ENCODE measurements at regions not wholly inside any gene's neighbourhood (a gene's known extent, or its start where the extent isn't known, plus 50 kb on each side); places are given as distances from the start of the nearest gene placed in this dataset.

- no peaks in the 10 kb centered on the region for H3K4me1 Mint-ChIP-seq
- Histone ChIP-seq H3K27me3 (replicated peaks in 1 of 2; ENCODE audit: control insufficient read depth in 2 of 2, extremely low read depth in 1 of 2, insufficient read depth in 2 of 2, low read length in 1 of 2) (no peaks in the 10 kb centered on the region), H3K9me3 (no peaks in the 10 kb centered on the region), H3K4me1 (ENCODE audit: control insufficient read depth in 1 of 2, extremely low read depth in 1 of 2, insufficient read depth in 2 of 2, low read length in 2 of 2) (no peaks in the 10 kb centered on the region), H3K27ac (ENCODE audit: low read length) (no peak overlapping the region), H3K4me3 (ENCODE audit: control insufficient read depth in 1 of 2, extremely low read depth in 1 of 2, low read length in 1 of 2) (no peak overlapping the region), H3K36me3 (ENCODE audit: control insufficient read depth in 2 of 2, extremely low read depth in 1 of 2, insufficient read depth in 1 of 2, low read length in 1 of 2) (no peaks in the 10 kb centered on the region)
- no peaks in the 10 kb centered on the region for H3K27me3 Mint-ChIP-seq
- no peak overlapping the region for H3K4me3 Mint-ChIP-seq
- POLR2A ChIA-PET, result no interaction called here
- no peak overlapping the region for H3K27ac Mint-ChIP-seq
- no peak for ATAC-seq (replicated peaks in 1 of 4)
- H3K36me3 Mint-ChIP-seq, result no peaks in the 10 kb centered on the region
- DNase-seq, result no peak
- CTCF ChIA-PET, result interaction anchor here in 1 of 2 donors (0.7 kb wide), 1 partner anchor 17 kb away, joined by 3 read pairs; no protein-coding TSS in a partner anchor
- H3K9me3 Mint-ChIP-seq, result no peaks in the 10 kb centered on the region
Measured at GRCh38 chr6:141437685-141438084, 695.0 kb upstream of the GJE1 start.

GRCh38 chr6:141437011-141437410 is 695.7 kb upstream of the GJE1 start:
- Histone ChIP-seq H3K9me3 (no peaks in the 10 kb centered on the region), H3K27me3 (replicated peaks in 1 of 2; ENCODE audit: control insufficient read depth in 2 of 2, extremely low read depth in 1 of 2, insufficient read depth in 2 of 2, low read length in 1 of 2) (no peaks in the 10 kb centered on the region), H3K27ac (ENCODE audit: low read length) (no peak overlapping the region), H3K4me1 (ENCODE audit: control insufficient read depth in 1 of 2, extremely low read depth in 1 of 2, insufficient read depth in 2 of 2, low read length in 2 of 2) (no peaks in the 10 kb centered on the region), H3K4me3 (ENCODE audit: control insufficient read depth in 1 of 2, extremely low read depth in 1 of 2, low read length in 1 of 2) (no peak overlapping the region), H3K36me3 (ENCODE audit: control insufficient read depth in 2 of 2, extremely low read depth in 1 of 2, insufficient read depth in 1 of 2, low read length in 1 of 2) (no peaks in the 10 kb centered on the region)
- no peaks in the 10 kb centered on the region for H3K4me1 Mint-ChIP-seq
- no peaks in the 10 kb centered on the region for H3K27me3 Mint-ChIP-seq
- H3K4me3 Mint-ChIP-seq, result no peak overlapping the region
- POLR2A ChIA-PET, result no interaction called here
- no peaks in the 10 kb centered on the region for H3K9me3 Mint-ChIP-seq
- DNase-seq (no peak), ATAC-seq (replicated peaks in 1 of 4) (no peak)
- no CpG with 5 or more reads among the region's 3 CpGs for WGBS (ENCODE audit: insufficient coverage)
- CTCF ChIA-PET, result no interaction called here
- H3K36me3 Mint-ChIP-seq, result no peaks in the 10 kb centered on the region
- no peak overlapping the region for H3K27ac Mint-ChIP-seq

DNA sequence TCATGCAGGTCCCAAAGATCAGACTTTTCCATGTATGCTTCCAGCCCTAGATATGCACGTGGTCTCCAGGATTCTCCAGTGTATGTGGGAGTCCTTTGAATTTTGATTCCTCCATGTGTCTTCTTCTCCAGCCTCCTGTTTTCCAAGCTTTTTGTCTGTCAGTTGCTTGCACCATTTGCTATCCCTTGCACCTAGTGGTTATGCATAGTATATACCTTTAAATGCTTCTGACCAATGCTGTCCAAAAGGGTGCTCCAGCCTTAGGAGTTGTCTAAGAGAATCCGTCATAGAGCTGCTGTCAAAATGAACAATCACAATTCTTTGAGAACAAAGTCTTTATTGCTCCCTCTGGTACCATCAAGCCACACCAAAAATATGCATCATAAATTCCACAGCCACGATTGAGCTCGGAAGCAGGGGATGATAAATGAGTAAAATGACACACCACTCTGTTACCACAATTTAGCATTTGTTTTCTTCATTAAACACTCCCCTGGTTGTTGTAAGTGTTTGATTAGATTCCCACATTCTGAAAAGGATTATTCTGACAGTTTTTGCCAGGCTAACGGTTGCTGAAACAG is 706.2 kb upstream of the GJE1 start:
- POLR2A ChIA-PET, result no interaction called here
- Histone ChIP-seq H3K27me3 (replicated peaks in 1 of 2; ENCODE audit: control insufficient read depth in 2 of 2, extremely low read depth in 1 of 2, insufficient read depth in 2 of 2, low read length in 1 of 2) (no peaks in the 10 kb centered on the region), H3K27ac (ENCODE audit: low read length) (no peak overlapping the region), H3K36me3 (ENCODE audit: control insufficient read depth in 2 of 2, extremely low read depth in 1 of 2, insufficient read depth in 1 of 2, low read length in 1 of 2) (no peaks in the 10 kb centered on the region), H3K4me1 (ENCODE audit: control insufficient read depth in 1 of 2, extremely low read depth in 1 of 2, insufficient read depth in 2 of 2, low read length in 2 of 2) (no peaks in the 10 kb centered on the region), H3K9me3 (peaks cover 2% of the 10 kb centered on the region), H3K4me3 (ENCODE audit: control insufficient read depth in 1 of 2, extremely low read depth in 1 of 2, low read length in 1 of 2) (no peak overlapping the region)
- Mint-ChIP-seq H3K36me3 (peaks cover 13% of the 10 kb centered on the region), H3K9me3 (peaks cover 14 to 25% (median 18%) of the 10 kb centered on the region in 3 donors), H3K4me1 (no peaks in the 10 kb centered on the region), H3K27ac (no peak overlapping the region), H3K27me3 (no peaks in the 10 kb centered on the region), H3K4me3 (no peak overlapping the region)
- 100% methylated on average over 1 of the region's 5 CpGs for WGBS (ENCODE audit: insufficient coverage)
- ATAC-seq (replicated peaks in 1 of 4) (no peak), DNase-seq (no peak)
- CTCF ChIA-PET, result no interaction called here

- H3K4me3 ChIP-seq (ENCODE audit: control insufficient read depth in 1 of 2, extremely low read depth in 1 of 2, low read length in 1 of 2), result no peak overlapping the region
- no peak for ATAC-seq (replicated peaks in 1 of 4)
- peaks cover 2% of the 10 kb centered on the region for H3K9me3 ChIP-seq
- no peaks in the 10 kb centered on the region for H3K4me1 ChIP-seq (ENCODE audit: control insufficient read depth in 1 of 2, extremely low read depth in 1 of 2, insufficient read depth in 2 of 2, low read length in 2 of 2)
- Mint-ChIP-seq H3K9me3 (peaks cover 4 to 16% (median 12%) of the 10 kb centered on the region in 3 donors), H3K4me3 (no peak overlapping the region), H3K4me1 (no peaks in the 10 kb centered on the region), H3K27ac (no peak overlapping the region), H3K36me3 (peaks cover 11% of the 10 kb centered on the region), H3K27me3 (no peaks in the 10 kb centered on the region)
- POLR2A ChIA-PET, result no interaction called here
- WGBS (ENCODE audit: insufficient coverage), result no CpG with 5 or more reads among the region's 4 CpGs
- CTCF ChIA-PET, result no interaction called here
- H3K27me3 ChIP-seq (replicated peaks in 1 of 2; ENCODE audit: control insufficient read depth in 2 of 2, extremely low read depth in 1 of 2, insufficient read depth in 2 of 2, low read length in 1 of 2), result no peaks in the 10 kb centered on the region
- no peak overlapping the region for H3K27ac ChIP-seq (ENCODE audit: low read length)
- no peak for DNase-seq
- H3K36me3 ChIP-seq (ENCODE audit: control insufficient read depth in 2 of 2, extremely low read depth in 1 of 2, insufficient read depth in 1 of 2, low read length in 1 of 2), result no peaks in the 10 kb centered on the region
Measured at GRCh38 chr6:141421378-141421777, 711.3 kb upstream of the GJE1 start.

GRCh38 chr6:141418076-141418475 is 714.6 kb upstream of the GJE1 start:
- CTCF ChIA-PET, result no interaction called here
- Mint-ChIP-seq H3K9me3 (no peaks in the 10 kb centered on the region), H3K36me3 (no peaks in the 10 kb centered on the region), H3K27me3 (no peaks in the 10 kb centered on the region), H3K4me3 (no peak overlapping the region), H3K27ac (no peak overlapping the region), H3K4me1 (no peaks in the 10 kb centered on the region)
- Histone ChIP-seq H3K27ac (ENCODE audit: low read length) (no peak overlapping the region), H3K9me3 (no peaks in the 10 kb centered on the region), H3K4me1 (ENCODE audit: control insufficient read depth in 1 of 2, extremely low read depth in 1 of 2, insufficient read depth in 2 of 2, low read length in 2 of 2) (no peaks in the 10 kb centered on the region), H3K36me3 (ENCODE audit: control insufficient read depth in 2 of 2, extremely low read depth in 1 of 2, insufficient read depth in 1 of 2, low read length in 1 of 2) (no peaks in the 10 kb centered on the region), H3K27me3 (replicated peaks in 1 of 2; ENCODE audit: control insufficient read depth in 2 of 2, extremely low read depth in 1 of 2, insufficient read depth in 2 of 2, low read length in 1 of 2) (no peaks in the 10 kb centered on the region), H3K4me3 (ENCODE audit: control insufficient read depth in 1 of 2, extremely low read depth in 1 of 2, low read length in 1 of 2) (no peak overlapping the region)
- no peak for ATAC-seq (replicated peaks in 1 of 4)
- WGBS (ENCODE audit: insufficient coverage), result 100% methylated on average over 2 of the region's 7 CpGs
- no peak for DNase-seq
- POLR2A ChIA-PET, result no interaction called here

- no peaks in the 10 kb centered on the region for H3K9me3 ChIP-seq
- H3K27ac Mint-ChIP-seq, result no peak overlapping the region
- DNase-seq (no peak), ATAC-seq (replicated peaks in 1 of 4) (no peak)
- no CpG with 5 or more reads among the region's 2 CpGs for WGBS (ENCODE audit: insufficient coverage)
- no peaks in the 10 kb centered on the region for H3K27me3 ChIP-seq (replicated peaks in 1 of 2; ENCODE audit: control insufficient read depth in 2 of 2, extremely low read depth in 1 of 2, insufficient read depth in 2 of 2, low read length in 1 of 2)
- ChIA-PET CTCF (no interaction called here), POLR2A (no interaction called here)
- H3K27me3 Mint-ChIP-seq, result no peaks in the 10 kb centered on the region
- no peaks in the 10 kb centered on the region for H3K36me3 ChIP-seq (ENCODE audit: control insufficient read depth in 2 of 2, extremely low read depth in 1 of 2, insufficient read depth in 1 of 2, low read length in 1 of 2)
- H3K4me1 ChIP-seq (ENCODE audit: control insufficient read depth in 1 of 2, extremely low read depth in 1 of 2, insufficient read depth in 2 of 2, low read length in 2 of 2), result no peaks in the 10 kb centered on the region
- no peak overlapping the region for H3K27ac ChIP-seq (ENCODE audit: low read length)
- no peaks in the 10 kb centered on the region for H3K4me1 Mint-ChIP-seq
- no peaks in the 10 kb centered on the region for H3K36me3 Mint-ChIP-seq
- no peak overlapping the region for H3K4me3 Mint-ChIP-seq
- no peak overlapping the region for H3K4me3 ChIP-seq (ENCODE audit: control insufficient read depth in 1 of 2, extremely low read depth in 1 of 2, low read length in 1 of 2)
- H3K9me3 Mint-ChIP-seq, result peaks cover 0 to 2% (median 0%) of the 10 kb centered on the region in 3 donors
Measured at GRCh38 chr6:141415896-141416295, 716.8 kb upstream of the GJE1 start.

DNA sequence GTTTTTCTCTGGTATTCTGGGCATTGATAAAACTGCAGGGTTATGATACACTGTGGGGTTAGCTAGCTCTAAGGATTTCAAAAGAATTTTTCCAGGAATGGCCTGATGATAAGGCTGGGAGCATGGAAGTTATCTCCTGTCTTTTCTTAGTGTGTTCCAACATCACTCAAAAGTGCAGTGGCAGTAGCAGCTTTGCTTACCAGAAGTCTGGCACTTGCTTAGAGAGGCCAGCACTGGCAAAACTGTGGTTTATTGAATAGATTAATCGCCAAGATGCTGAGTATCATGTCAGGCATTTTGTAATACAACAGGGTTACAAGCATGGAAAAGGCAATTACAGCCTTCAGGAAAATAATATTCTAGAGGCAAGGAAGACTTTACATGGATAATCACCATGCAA is 719.5 kb upstream of the GJE1 start:
- peaks cover 6 to 21% (median 19%) of the 10 kb centered on the region in 3 donors for H3K9me3 Mint-ChIP-seq
- no peaks in the 10 kb centered on the region for H3K4me1 ChIP-seq (ENCODE audit: control insufficient read depth in 1 of 2, extremely low read depth in 1 of 2, insufficient read depth in 2 of 2, low read length in 2 of 2)
- no peak overlapping the region for H3K27ac Mint-ChIP-seq
- 89% methylated on average over 1 of the region's 1 CpG for WGBS (ENCODE audit: insufficient coverage)
- no peaks in the 10 kb centered on the region for H3K27me3 ChIP-seq (replicated peaks in 1 of 2; ENCODE audit: control insufficient read depth in 2 of 2, extremely low read depth in 1 of 2, insufficient read depth in 2 of 2, low read length in 1 of 2)
- DNase-seq (no peak), ATAC-seq (replicated peaks in 1 of 4) (no peak)
- H3K4me1 Mint-ChIP-seq, result no peaks in the 10 kb centered on the region
- H3K4me3 Mint-ChIP-seq, result no peak overlapping the region
- no peaks in the 10 kb centered on the region for H3K27me3 Mint-ChIP-seq
- ChIA-PET CTCF (no interaction called here), POLR2A (no interaction called here)
- no peaks in the 10 kb centered on the region for H3K36me3 ChIP-seq (ENCODE audit: control insufficient read depth in 2 of 2, extremely low read depth in 1 of 2, insufficient read depth in 1 of 2, low read length in 1 of 2)
- peaks cover 5% of the 10 kb centered on the region for H3K36me3 Mint-ChIP-seq
- H3K9me3 ChIP-seq, result no peaks in the 10 kb centered on the region
- no peak overlapping the region for H3K27ac ChIP-seq (ENCODE audit: low read length)
- H3K4me3 ChIP-seq (ENCODE audit: control insufficient read depth in 1 of 2, extremely low read depth in 1 of 2, low read length in 1 of 2), result no peak overlapping the region

Measured in T-cell (primary cell).